HepG2 (cell line): ENCODE measurements at regions not wholly inside any gene's neighbourhood (a gene's known extent, or its start where the extent isn't known, plus 50 kb on each side); places are given as distances from the start of the nearest gene placed in this dataset.

Experiments
- ATAC-seq: fragments of 200-7000 bp; cut with Tn5 transposase; 3 replicates; pipeline ENCODE4 v1.9.1; 2020; ENCODE audit warnings: mild to moderate bottlenecking, moderate library complexity
- BruUV-seq: library from RNA; stranded (reverse); fragments of 400-500 nt; replicated peaks from 2 replicates; lab custom pipeline; 2021; lab: Mats Ljungman, UMichigan
- CTCF ChIA-PET: fragments of 300-600 bp; formaldehyde crosslinking; extraction: SDS; loops from one replicate; lab custom pipeline; 2021; ENCODE audit warnings: low total read pairs, inconsistent platforms, low intra/inter-chr PET ratio; lab: Yijun Ruan, JAX
- POLR2A ChIA-PET: fragments of 350-600 bp; sonication (Branson Sonifier 250); formaldehyde crosslinking; loops from one replicate; lab custom pipeline; 2020; ENCODE audit warnings: antibody characterized with exemption, inconsistent platforms; lab: Yijun Ruan, JAX
- DNase-seq: peaks from one replicate; pipeline ENCODE4 v3.0.0-alpha.2; 2015; ENCODE audit warnings: low spot score
- FAIRE-seq: peaks from 3 replicates; lab custom pipeline; 2011; peaks lifted over from hg19 to GRCh38; lab: Jason Lieb, UNC
- H2AFZ ChIP-seq: one replicate; pipeline ENCODE4 v1.6.1; 2011; ENCODE audit warnings: low read length, inconsistent platforms
- H3K27ac ChIP-seq: fragments of 300-600 bp; 3 replicates; pipeline ENCODE4 v1.8.0; 2011; ENCODE audit warnings: mixed run types, mild to moderate bottlenecking, mixed read lengths, low read length, inconsistent platforms; ENCODE audit not compliant: insufficient read depth; ENCODE audit errors: extremely low read length
- H3K27me3 ChIP-seq, 2 experiments: fragments of 200-600 bp in 1 of 2; 2 replicates in 1 of 2; 3 replicates in 1 of 2; pipeline versions ENCODE4 v1.6.0 to v1.8.0; 2011; ENCODE audit warnings: low read length in 2 of 2, mild to moderate bottlenecking in 2 of 2, moderate library complexity in 2 of 2, inconsistent platforms in 1 of 2; ENCODE audit not compliant: insufficient read depth in 2 of 2, control insufficient read depth in 1 of 2
- H3K36me3 ChIP-seq, 2 experiments: fragments of 200-600 bp in 1 of 2; replicated peaks in 1 of 2; 2 replicates in 1 of 2; 3 replicates in 1 of 2; pipeline versions ENCODE4 v1.5.1 to v1.8.0; 2011; ENCODE audit warnings: low read length in 2 of 2, inconsistent platforms in 1 of 2; ENCODE audit not compliant: insufficient read depth in 2 of 2, control insufficient read depth in 1 of 2
- H3K4me1 ChIP-seq: 2 replicates; pipeline ENCODE4 v1.5.1; 2012; ENCODE audit warnings: low read length, inconsistent platforms; ENCODE audit not compliant: insufficient read depth
- H3K4me2 ChIP-seq: 2 replicates; pipeline ENCODE4 v1.6.0; 2011; ENCODE audit warnings: low read depth, low read length, inconsistent platforms
- H3K4me3 ChIP-seq, 3 experiments: fragments of 200-600 bp in 1 of 3; sonication (generic), shearing (Covaris generic) in 1 of 3; replicated peaks in 1 of 3; 2 replicates each; pipeline ENCODE4 v1.5.1; 2011 to 2016; ENCODE audit warnings: low read length in 3 of 3, inconsistent platforms in 2 of 3, low read depth in 2 of 3, mild to moderate bottlenecking in 2 of 3, control low read depth in 1 of 3, mixed read lengths in 1 of 3; ENCODE audit not compliant: insufficient read depth in 1 of 3
- H3K79me2 ChIP-seq: one replicate; pipeline ENCODE4 v1.6.1; 2011; ENCODE audit warnings: low read length, inconsistent platforms; ENCODE audit not compliant: insufficient read depth
- H3K9ac ChIP-seq: 2 replicates; pipeline ENCODE4 v1.6.0; 2011; ENCODE audit warnings: mild to moderate bottlenecking, low read depth, low read length, inconsistent platforms; ENCODE audit not compliant: insufficient read depth
- H3K9me3 ChIP-seq: 2 replicates; pipeline ENCODE4 v1.5.1; 2012; ENCODE audit warnings: mild to moderate bottlenecking, low read length
- H4K20me1 ChIP-seq: 2 replicates; pipeline ENCODE4 v1.6.0; 2011; ENCODE audit warnings: inconsistent platforms, mild to moderate bottlenecking, low read length, moderate library complexity; ENCODE audit not compliant: insufficient read depth
- ATF2 ChIP-seq: sonication (generic); formaldehyde crosslinking; IDR thresholded peaks from 2 replicates; pipeline ENCODE4 v1.4.0; 2020; ENCODE audit warnings: missing genetic modification reagents
- DMTF1 ChIP-seq: sonication (generic); formaldehyde crosslinking; IDR thresholded peaks from 2 replicates; pipeline ENCODE4 v1.4.0; 2020; ENCODE audit warnings: mild to moderate bottlenecking, missing genetic modification reagents
- JUND ChIP-seq: sonication (generic); formaldehyde crosslinking; IDR thresholded peaks from 2 replicates; pipeline ENCODE4 v1.8.0; 2022; ENCODE audit warnings: mild to moderate bottlenecking, missing genetic modification reagents
- KLF13 ChIP-seq: sonication (generic); formaldehyde crosslinking; IDR thresholded peaks from 2 replicates; pipeline ENCODE4 v1.4.0; 2020; ENCODE audit warnings: mild to moderate bottlenecking, missing genetic modification reagents
- MAF1 ChIP-seq: sonication (generic); formaldehyde crosslinking; IDR thresholded peaks from 2 replicates; pipeline ENCODE4 v1.5.0; 2020; ENCODE audit warnings: missing genetic modification reagents, borderline replicate concordance
- MBD4 ChIP-seq: IDR thresholded peaks from 2 replicates; pipeline ENCODE4 v1.6.1; 2012; ENCODE audit warnings: low read length, inconsistent platforms, borderline replicate concordance
- MTERF4 ChIP-seq: sonication (generic); formaldehyde crosslinking; IDR thresholded peaks from 2 replicates; pipeline ENCODE4 v1.8.0; 2023; ENCODE audit warnings: mild to moderate bottlenecking, missing genetic modification reagents
- NCOR1 ChIP-seq: fragments of 200-600 bp; sonication (generic); IDR thresholded peaks from 2 replicates; pipeline ENCODE4 v1.7.0; 2017; ENCODE audit warnings: antibody characterized with exemption, low read length, borderline replicate concordance
- NR1H2 ChIP-seq: sonication (generic); formaldehyde crosslinking; IDR thresholded peaks from 2 replicates; pipeline ENCODE4 v1.8.1; 2022; ENCODE audit warnings: low read depth, missing genetic modification reagents, borderline replicate concordance
- PHF8 ChIP-seq: sonication (generic); formaldehyde crosslinking; IDR thresholded peaks from 2 replicates; pipeline ENCODE4 v1.5.0; 2020; ENCODE audit warnings: missing genetic modification reagents
- TEAD3 ChIP-seq: optimal IDR thresholded peaks from 2 replicates; pipeline ENCODE3; 2016; ENCODE audit warnings: borderline replicate concordance
- THYN1 ChIP-seq: sonication (generic); formaldehyde crosslinking; IDR thresholded peaks from 2 replicates; pipeline ENCODE4 v1.8.1; 2023; ENCODE audit warnings: low read depth, mild to moderate bottlenecking, moderate library complexity, missing genetic modification reagents, borderline replicate concordance
- ZNF180 ChIP-seq: sonication (generic); formaldehyde crosslinking; IDR thresholded peaks from 2 replicates; pipeline ENCODE4 v1.4.0; 2020; ENCODE audit warnings: low read depth, missing genetic modification reagents, borderline replicate concordance
- ZNF333 ChIP-seq: sonication (generic); formaldehyde crosslinking; IDR thresholded peaks from 2 replicates; pipeline ENCODE4 v1.4.0; 2020; ENCODE audit warnings: mild to moderate bottlenecking, missing genetic modification reagents, borderline replicate concordance
- ZNF570 ChIP-seq: sonication (generic); formaldehyde crosslinking; IDR thresholded peaks from 2 replicates; pipeline ENCODE4 v1.4.0; 2020; ENCODE audit warnings: mild to moderate bottlenecking, missing genetic modification reagents, borderline replicate concordance
- ZNF678 ChIP-seq: sonication (generic); formaldehyde crosslinking; IDR thresholded peaks from 2 replicates; pipeline ENCODE4 v1.4.0; 2020; ENCODE audit warnings: mild to moderate bottlenecking, missing genetic modification reagents
- ZNF891 ChIP-seq: sonication (generic); formaldehyde crosslinking; IDR thresholded peaks from 2 replicates; pipeline ENCODE4 v1.5.0; 2020; ENCODE audit warnings: mild to moderate bottlenecking, missing genetic modification reagents
- WGBS: methylation state at CpG from one replicate; pipeline ENCODE4 v1.1.6; 2017; ENCODE audit warnings: low lambda C conversion rate; 5-methylcytosine and 5-hydroxymethylcytosine counted together
- in situ Hi-C: cut with HindIII; loops from 2 replicates; pipeline ENCODE4 v1.10.0; 2017; ENCODE audit warnings: low pct_unique_long_range_greater_than_20kb; ENCODE audit not compliant: extremely low pct_ligation_motif_present
- intact Hi-C: fragments of 100-400 bp; cut with micrococcal nuclease; formaldehyde crosslinking; loops from one replicate; pipeline ENCODE4 v1.10.0; 2022; ENCODE audit not compliant: unreplicated experiment

GRCh38 chr6:80690551-80691131, 584.2 kb downstream of the BCKDHB start (continued):
- no peak for TF ChIP-seq ATF2 (CRISPR knock-in tag)
- TF ChIP-seq ZNF333 = no peak

- in situ Hi-C loops = no loop called here
- Histone ChIP-seq H3K27me3 (no peaks in the 10 kb centered on the region), H3K9ac (no peak overlapping the region), H3K4me1 (no peaks in the 10 kb centered on the region), H3K4me3 (no peak overlapping the region), H4K20me1 (no peaks in the 10 kb centered on the region), H3K36me3 (no peaks in the 10 kb centered on the region), H3K9me3 (no peaks in the 10 kb centered on the region), H3K4me2 (no peak overlapping the region), H3K79me2 (no peaks in the 10 kb centered on the region), H3K27ac (no peak overlapping the region), H2AFZ (no peak overlapping the region)
- 0% methylated on average over 3 of the region's 3 CpGs for WGBS
- no peak for TF ChIP-seq PHF8 (CRISPR knock-in tag)
- no peak for TF ChIP-seq ZNF570 (CRISPR knock-in tag)
- TF ChIP-seq KLF13 = no peak
- TF ChIP-seq MTERF4 = no peak
- TF ChIP-seq MBD4 = no peak
- TF ChIP-seq THYN1 (CRISPR knock-in tag) = no peak
- TF ChIP-seq NR1H2 (CRISPR knock-in tag) = no peak
- TF ChIP-seq NCOR1 = no peak
- TF ChIP-seq ZNF678 = no peak
- TF ChIP-seq JUND = no peak
- no peak for TF ChIP-seq ZNF180 (CRISPR knock-in tag)
- no peak for TF ChIP-seq DMTF1 (CRISPR knock-in tag)
- no peak for TF ChIP-seq TEAD3
- no peak for TF ChIP-seq MAF1 (CRISPR knock-in tag)
- no peak for TF ChIP-seq ZNF891 (CRISPR knock-in tag)
- FAIRE-seq (no peak), ATAC-seq (no peak), DNase-seq (no peak)
- POLR2A ChIA-PET = no interaction called here
- intact Hi-C loops = no loop called here
- CTCF ChIA-PET = no interaction called here
- BruUV-seq = no TSS peak
These were observed 583.4 kb downstream of the BCKDHB start for GRCh38 chr6:80689716-80690395.
